HEK293T (cell line): ENCODE measurements at regions not wholly inside any gene's neighbourhood (a gene's known extent, or its start where the extent isn't known, plus 50 kb on each side); places are given as distances from the start of the nearest gene placed in this dataset.

Experiments used
- LEF1 ChIP-seq: fragments of 450-650 bp; IDR thresholded peaks from 2 replicates; pipeline ENCODE4 v1.6.1; 2017; ENCODE audit warnings: mild to moderate bottlenecking, borderline replicate concordance
- NFRKB ChIP-seq: fragments of 450-650 bp; IDR thresholded peaks from 2 replicates; pipeline ENCODE4 v1.6.1; 2016; ENCODE audit warnings: mild to moderate bottlenecking, moderate library complexity
- SUZ12 ChIP-seq: fragments of 450-650 bp; IDR thresholded peaks from 2 replicates; pipeline ENCODE4 v1.6.1; 2016; ENCODE audit warnings: mild to moderate bottlenecking
- TARDBP ChIP-seq: fragments of 450-650 bp; IDR thresholded peaks from 2 replicates; pipeline ENCODE4 v1.6.1; 2016

DNA sequence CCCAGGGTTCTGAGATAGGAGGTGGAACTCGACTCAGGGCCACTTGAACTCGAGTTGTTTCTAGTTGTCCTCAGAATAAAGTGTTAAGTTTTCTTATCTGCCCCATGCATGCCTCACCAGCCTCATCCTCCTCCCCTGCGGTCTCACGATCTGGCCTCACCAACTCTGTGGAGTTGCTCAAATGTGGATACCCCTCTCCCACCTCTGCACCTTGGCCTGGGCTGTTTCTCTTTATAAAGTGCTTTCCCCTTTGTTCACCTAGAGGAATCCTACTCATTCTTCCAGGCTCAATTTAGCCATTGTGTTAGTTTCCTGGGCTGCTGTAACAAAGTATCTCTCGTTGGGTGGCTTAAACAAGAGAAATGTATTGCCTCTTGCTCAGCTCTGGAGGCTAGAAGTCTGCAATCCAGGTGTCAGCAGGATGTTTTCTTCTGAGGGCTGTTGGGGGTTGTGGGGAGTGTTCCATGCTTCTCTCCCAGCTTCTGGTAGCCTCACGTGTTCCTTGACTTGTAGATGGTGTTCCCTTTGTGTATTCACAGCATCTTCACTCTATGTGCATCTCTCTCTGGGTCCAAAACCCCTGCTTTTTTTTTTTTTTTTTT is 100.7 kb downstream of the MEX3B start:
- TF ChIP-seq SUZ12 (no peak), LEF1 (no peak), NFRKB (no peak), TARDBP (no peak)
